ENCODE measurements at regions not wholly inside any gene's neighbourhood (a gene's known extent, or its start where the extent isn't known, plus 50 kb on each side); places are given as distances from the start of the nearest gene placed in this dataset.

DNA sequence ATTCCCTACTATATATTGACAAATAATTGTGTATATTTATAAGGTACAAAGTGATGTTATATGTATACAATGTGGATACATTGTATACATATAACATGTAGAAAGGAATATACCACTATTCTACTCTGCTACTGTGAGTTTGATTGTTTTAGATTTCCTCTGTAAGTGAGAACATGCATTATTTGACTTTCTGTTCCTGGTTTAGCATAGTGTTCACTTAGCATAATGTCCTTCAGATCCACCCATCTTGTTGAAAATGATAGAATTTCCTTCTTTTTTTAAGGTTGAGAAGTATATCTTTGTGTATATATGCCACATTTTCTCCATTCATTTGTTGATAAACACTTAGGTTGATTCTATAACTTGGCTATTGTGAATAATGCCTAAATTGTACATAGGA, 140.8 kb upstream of the BDNF start:
- TF ChIP-seq, protein P1, sequence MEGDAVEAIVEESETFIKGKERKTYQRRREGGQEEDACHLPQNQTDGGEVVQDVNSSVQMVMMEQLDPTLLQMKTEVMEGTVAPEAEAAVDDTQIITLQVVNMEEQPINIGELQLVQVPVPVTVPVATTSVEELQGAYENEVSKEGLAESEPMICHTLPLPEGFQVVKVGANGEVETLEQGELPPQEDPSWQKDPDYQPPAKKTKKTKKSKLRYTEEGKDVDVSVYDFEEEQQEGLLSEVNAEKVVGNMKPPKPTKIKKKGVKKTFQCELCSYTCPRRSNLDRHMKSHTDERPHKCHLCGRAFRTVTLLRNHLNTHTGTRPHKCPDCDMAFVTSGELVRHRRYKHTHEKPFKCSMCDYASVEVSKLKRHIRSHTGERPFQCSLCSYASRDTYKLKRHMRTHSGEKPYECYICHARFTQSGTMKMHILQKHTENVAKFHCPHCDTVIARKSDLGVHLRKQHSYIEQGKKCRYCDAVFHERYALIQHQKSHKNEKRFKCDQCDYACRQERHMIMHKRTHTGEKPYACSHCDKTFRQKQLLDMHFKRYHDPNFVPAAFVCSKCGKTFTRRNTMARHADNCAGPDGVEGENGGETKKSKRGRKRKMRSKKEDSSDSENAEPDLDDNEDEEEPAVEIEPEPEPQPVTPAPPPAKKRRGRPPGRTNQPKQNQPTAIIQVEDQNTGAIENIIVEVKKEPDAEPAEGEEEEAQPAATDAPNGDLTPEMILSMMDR (IDR thresholded peaks at IDR 0.05): no peak
- no peak for TF ChIP-seq POLR2A (IDR thresholded peaks at IDR 0.05)

Data from Peyer's patch (tissue), 4 donors.